GM19324 (cell line): ENCODE measurements at regions not wholly inside any gene's neighbourhood (a gene's known extent, or its start where the extent isn't known, plus 50 kb on each side); places are given as distances from the start of the nearest gene placed in this dataset.

Source experiments
- ATAC-seq: cut with Tn5 transposase; IDR thresholded peaks from one replicate; pipeline ENCODE4 v1.9.1; 2021; ENCODE audit warnings: mild to moderate bottlenecking, moderate library complexity; ENCODE audit not compliant: unreplicated experiment, low FRiP score

- ATAC-seq: no peak
Observed at GRCh38 chr13:75231235-75231634, 250.7 kb downstream of the TBC1D4 start.

GRCh38 chr13:75226733-75227435 is 255.1 kb downstream of the TBC1D4 start:
- ATAC-seq: no peak

GRCh38 chr13:75226092-75226491 is 255.9 kb downstream of the TBC1D4 start:
- no peak for ATAC-seq

GRCh38 chr13:75225288-75226032 is 256.5 kb downstream of the TBC1D4 start:
- no peak for ATAC-seq

- no peak for ATAC-seq
Observed at GRCh38 chr13:75224053-75224742, 257.8 kb downstream of the TBC1D4 start.

- ATAC-seq: no peak
Observed at GRCh38 chr13:75222031-75222430, 259.9 kb downstream of the TBC1D4 start.

GRCh38 chr13:75220861-75221260 is 261.1 kb downstream of the TBC1D4 start:
- no peak for ATAC-seq

GRCh38 chr13:75220238-75220542 is 261.8 kb downstream of the TBC1D4 start:
- no peak for ATAC-seq

GRCh38 chr13:75219479-75220237 is 262.3 kb downstream of the TBC1D4 start:
- ATAC-seq: peak; percentile 83

- peak; percentile 39 for ATAC-seq
Observed at GRCh38 chr13:75217949-75218348, 264.0 kb downstream of the TBC1D4 start.

GRCh38 chr13:75216038-75216437 is 265.9 kb downstream of the TBC1D4 start:
- ATAC-seq: no peak

- no peak for ATAC-seq
Observed at GRCh38 chr13:75214846-75215245, 267.1 kb downstream of the TBC1D4 start.

- ATAC-seq: no peak
Observed at GRCh38 chr13:75202981-75203380, 279.0 kb downstream of the TBC1D4 start.

- ATAC-seq: no peak
Observed at GRCh38 chr13:75197803-75198202, 284.2 kb downstream of the TBC1D4 start.

- ATAC-seq: no peak
Observed at GRCh38 chr13:75196147-75196837, 285.7 kb downstream of the TBC1D4 start.

GRCh38 chr13:75195495-75196146 is 286.3 kb downstream of the TBC1D4 start:
- ATAC-seq: no peak

- ATAC-seq: no peak
Observed at GRCh38 chr13:75194717-75195462, 287.1 kb downstream of the TBC1D4 start.

- ATAC-seq: no peak
Observed at GRCh38 chr13:75186379-75186778, 295.6 kb downstream of the TBC1D4 start.

GRCh38 chr13:75181906-75182305 is 300.1 kb downstream of the TBC1D4 start:
- no peak for ATAC-seq
